Esophagus squamous epithelium (tissue), 4 donors: ENCODE measurements at regions not wholly inside any gene's neighbourhood (a gene's known extent, or its start where the extent isn't known, plus 50 kb on each side); places are given as distances from the start of the nearest gene placed in this dataset.

ENCODE experiments used
- CTCF ChIP-seq, 6 experiments: fragments of 450-650 bp in 4 of 6; fragments of 200-600 bp in 2 of 6; sonication (generic) in 2 of 6; IDR thresholded peaks; one replicate each; pipeline ENCODE4 v1.5.1; 2016 to 2019; ENCODE audit warnings: antibody characterized with exemption in 6 of 6, mild to moderate bottlenecking in 4 of 6, moderate library complexity in 4 of 6
- POLR2A ChIP-seq, 4 donors: fragments of 450-650 bp; IDR thresholded peaks; one replicate each; pipeline ENCODE4 v1.6.1; 2017; ENCODE audit warnings: antibody characterized with exemption in 4 of 4, mild to moderate bottlenecking in 4 of 4, moderate library complexity in 3 of 4

- TF ChIP-seq POLR2A (IDR thresholded peaks at IDR 0.05) (no peak), CTCF (IDR thresholded peaks at IDR 0.05) (no peak)
Observed at GRCh38 chr14:62614122-62614521, 431.1 kb downstream of the KCNH5 start.
